MM.1S (cell line): ENCODE measurements at regions not wholly inside any gene's neighbourhood (a gene's known extent, or its start where the extent isn't known, plus 50 kb on each side); places are given as distances from the start of the nearest gene placed in this dataset.

Experiments
- CTCF ChIP-seq: fragments of 300-600 bp; sonication (generic); IDR thresholded peaks from 2 replicates; pipeline ENCODE4 v1.5.1; 2016; ENCODE audit warnings: antibody characterized with exemption, low read length, mixed read lengths
- EZH2phosphoT487 ChIP-seq: fragments of 300-600 bp; sonication (generic); IDR thresholded peaks from 2 replicates; pipeline ENCODE4 v1.6.1; 2018; ENCODE audit warnings: antibody characterized with exemption, low read length

GRCh38 chr9:108323615-108324014, 532.2 kb downstream of the ACTL7B start:
- no peak for TF ChIP-seq CTCF
- no peak for TF ChIP-seq EZH2phosphoT487
